ENCODE measurements at regions not wholly inside any gene's neighbourhood (a gene's known extent, or its start where the extent isn't known, plus 50 kb on each side); places are given as distances from the start of the nearest gene placed in this dataset.

- H3K27ac ChIP-seq: no peak overlapping the region
- no peaks in the 10 kb centered on the region for H3K27me3 ChIP-seq
- WGBS, 2 donors: 33 to 64% methylated on average over 2 of the region's 2 CpGs
- no peaks in the 10 kb centered on the region for H3K4me1 ChIP-seq
- TF ChIP-seq POLR2A (IDR thresholded peaks at IDR 0.05): no peak
- TF ChIP-seq EP300 (IDR thresholded peaks at IDR 0.05): no peak
- TF ChIP-seq CTCF (IDR thresholded peaks at IDR 0.05): no peak
- H3K9me3 ChIP-seq: peaks cover 0 to 8% (median 3%) of the 10 kb centered on the region in 4 donors
- no peak for DNase-seq (ENCODE audit: low spot score in 2 of 2)
- no peaks in the 10 kb centered on the region for H3K36me3 ChIP-seq
- no peak overlapping the region for H3K4me3 ChIP-seq
Observed at GRCh38 chr15:58296276-58296675, 135.5 kb upstream of the LIPC start.

GRCh38 chr15:58297639-58298038 lies 134.2 kb upstream of the LIPC start:
- 84 to 96% methylated on average over 1 of the region's 1 CpG for WGBS, 2 donors
- peaks cover 0 to 6% (median 1%) of the 10 kb centered on the region in 4 donors for H3K9me3 ChIP-seq
- no peak overlapping the region for H3K4me3 ChIP-seq
- H3K27ac ChIP-seq: no peak overlapping the region
- H3K27me3 ChIP-seq: no peaks in the 10 kb centered on the region
- no peaks in the 10 kb centered on the region for H3K4me1 ChIP-seq
- no peak for DNase-seq (ENCODE audit: low spot score in 2 of 2)
- H3K36me3 ChIP-seq: no peaks in the 10 kb centered on the region
- TF ChIP-seq POLR2A (IDR thresholded peaks at IDR 0.05) (no peak), EP300 (IDR thresholded peaks at IDR 0.05) (no peak), CTCF (IDR thresholded peaks at IDR 0.05) (no peak)

- Histone ChIP-seq H3K36me3 (no peaks in the 10 kb centered on the region), H3K27ac (no peak overlapping the region), H3K27me3 (no peaks in the 10 kb centered on the region), H3K4me1 (no peaks in the 10 kb centered on the region), H3K9me3 (peaks cover 0 to 6% (median 1%) of the 10 kb centered on the region in 4 donors), H3K4me3 (no peak overlapping the region)
- DNase-seq (ENCODE audit: low spot score in 2 of 2): no peak
- 82 to 84% methylated on average over 10 of the region's 10 CpGs for WGBS, 2 donors
- no peak for TF ChIP-seq POLR2A (IDR thresholded peaks at IDR 0.05)
Observed at GRCh38 chr15:58298879-58299850, 132.6 kb upstream of the LIPC start.

- no peaks in the 10 kb centered on the region for H3K9me3 ChIP-seq
- no peaks in the 10 kb centered on the region for H3K27me3 ChIP-seq
- TF ChIP-seq EP300 (IDR thresholded peaks at IDR 0.05): no peak
- no peak for TF ChIP-seq POLR2A (IDR thresholded peaks at IDR 0.05)
- no peak overlapping the region for H3K27ac ChIP-seq
- 88% methylated on average over 1 of the region's 1 CpG for WGBS, 2 donors
- peaks cover 0 to 11% (median 9%) of the 10 kb centered on the region in 4 donors for H3K4me1 ChIP-seq
- no peaks in the 10 kb centered on the region for H3K36me3 ChIP-seq
- DNase-seq (ENCODE audit: low spot score in 2 of 2): no peak
- no peak overlapping the region for H3K4me3 ChIP-seq
Observed at GRCh38 chr15:58302832-58303231, 129.0 kb upstream of the LIPC start.

- Histone ChIP-seq H3K27me3 (no peaks in the 10 kb centered on the region), H3K36me3 (no peaks in the 10 kb centered on the region), H3K4me1 (peaks cover 0 to 14% (median 9%) of the 10 kb centered on the region in 4 donors), H3K4me3 (no peak overlapping the region), H3K27ac (no peak overlapping the region), H3K9me3 (no peaks in the 10 kb centered on the region)
- no peak for DNase-seq (ENCODE audit: low spot score in 2 of 2)
- TF ChIP-seq EP300 (IDR thresholded peaks at IDR 0.05): no peak
- no peak for TF ChIP-seq CTCF (IDR thresholded peaks at IDR 0.05)
- 93 to 95% methylated on average over 6 of the region's 6 CpGs for WGBS, 2 donors
Observed at GRCh38 chr15:58303236-58303635, 128.6 kb upstream of the LIPC start.

- WGBS, 2 donors: 75 to 86% methylated on average over 4 of the region's 4 CpGs
- Histone ChIP-seq H3K9me3 (no peaks in the 10 kb centered on the region), H3K4me1 (peaks cover 0 to 18% (median 9%) of the 10 kb centered on the region in 4 donors), H3K36me3 (no peaks in the 10 kb centered on the region), H3K4me3 (no peak overlapping the region), H3K27ac (peak overlapping the region in 1 of 4 donors; percentile 59), H3K27me3 (no peaks in the 10 kb centered on the region)
- no peak for DNase-seq (ENCODE audit: low spot score in 2 of 2)
- TF ChIP-seq POLR2A (IDR thresholded peaks at IDR 0.05) (no peak), EP300 (IDR thresholded peaks at IDR 0.05) (no peak), CTCF (IDR thresholded peaks at IDR 0.05) (no peak)
Observed at GRCh38 chr15:58306591-58307312, 125.0 kb upstream of the LIPC start.
